GM19395 (cell line): ENCODE measurements at regions not wholly inside any gene's neighbourhood (a gene's known extent, or its start where the extent isn't known, plus 50 kb on each side); places are given as distances from the start of the nearest gene placed in this dataset.
"Not testable (repeated sequence)": the region's sequence is repeated elsewhere in the genome, so short reads cannot be mapped to it uniquely, and the experiment has no call there.

Experiments used
- ATAC-seq: cut with Tn5 transposase; IDR thresholded peaks from one replicate; pipeline ENCODE4 v1.9.1; 2021; ENCODE audit warnings: mild to moderate bottlenecking, moderate library complexity; ENCODE audit not compliant: unreplicated experiment

- no peak for ATAC-seq
These were observed 60.6 kb upstream of the AUTS2 start for GRCh38 chr7:69537691-69538090.

- ATAC-seq, result no peak
These were observed 58.7 kb upstream of the AUTS2 start for GRCh38 chr7:69539531-69539930.

- ATAC-seq, result no peak
These were observed 58.0 kb upstream of the AUTS2 start for GRCh38 chr7:69540287-69540686.

- not testable (repeated sequence) for ATAC-seq
These were observed 56.4 kb upstream of the AUTS2 start for GRCh38 chr7:69541779-69542432.

GRCh38 chr7:69545175-69545574 is 53.1 kb upstream of the AUTS2 start:
- no peak for ATAC-seq
